WTC11 (cell line): ENCODE measurements at regions not wholly inside any gene's neighbourhood (a gene's known extent, or its start where the extent isn't known, plus 50 kb on each side); places are given as distances from the start of the nearest gene placed in this dataset.
"Not testable (repeated sequence)": the region's sequence is repeated elsewhere in the genome, so short reads cannot be mapped to it uniquely, and the experiment has no call there.

Experiments
- ATAC-seq: fragments of 200-7000 bp; cut with Tn5 transposase; 2 replicates; pipeline ENCODE4 v1.10.0; 2021; ENCODE audit warnings: mild to moderate bottlenecking, moderate library complexity
- CTCF ChIA-PET: fragments of 300-600 bp; sonication (Branson Sonifier 250); formaldehyde crosslinking; loops from one replicate; lab custom pipeline; 2021; ENCODE audit warnings: antibody characterized with exemption; lab: Charles Lee
- POLR2A ChIA-PET: fragments of 350-600 bp; sonication (Branson Sonifier 250); formaldehyde crosslinking; loops from one replicate; lab custom pipeline; 2021; ENCODE audit warnings: antibody characterized with exemption; lab: Charles Lee
- DNase-seq: peaks from one replicate; pipeline ENCODE4 v3.0.0; 2021; ENCODE audit warnings: low spot score
- H3K27ac Mint-ChIP-seq: 2 replicates; pipeline ENCODE4 v1.8.0; 2021; ENCODE audit warnings: mixed read lengths
- H3K27me3 Mint-ChIP-seq: 2 replicates; pipeline ENCODE4 v1.8.0; 2021; ENCODE audit warnings: low read depth, mild to moderate bottlenecking, moderate library complexity, mixed read lengths
- H3K36me3 Mint-ChIP-seq: 2 replicates; pipeline ENCODE4 v1.8.0; 2021; ENCODE audit warnings: mixed read lengths
- H3K4me1 Mint-ChIP-seq: 2 replicates; pipeline ENCODE4 v1.8.0; 2022; ENCODE audit warnings: mixed read lengths
- H3K4me3 Mint-ChIP-seq: 2 replicates; pipeline ENCODE4 v1.8.0; 2021; ENCODE audit warnings: mild to moderate bottlenecking, moderate library complexity, mixed read lengths
- H3K9me3 Mint-ChIP-seq: 2 replicates; pipeline ENCODE4 v1.8.0; 2021; ENCODE audit warnings: mixed read lengths
- ATF1 ChIP-seq: sonication (generic); formaldehyde crosslinking; IDR thresholded peaks from 2 replicates; pipeline ENCODE4 v1.8.1; 2023; ENCODE audit warnings: mild to moderate bottlenecking, moderate library complexity, missing genetic modification reagents
- CREM ChIP-seq: sonication (generic); formaldehyde crosslinking; IDR thresholded peaks from 2 replicates; pipeline ENCODE4 v1.8.1; 2022; ENCODE audit warnings: mild to moderate bottlenecking, missing genetic modification reagents, moderate library complexity
- EMX1 ChIP-seq: fragments of 250-450 bp; sonication (Bioruptor Pico); IDR thresholded peaks from 2 replicates; pipeline ENCODE4 v1.8.0; 2021; ENCODE audit warnings: mild to moderate bottlenecking
- RORB ChIP-seq: fragments of 250-450 bp; sonication (Bioruptor Pico); IDR thresholded peaks from 2 replicates; pipeline ENCODE4 v1.9.0; 2021; ENCODE audit warnings: mild to moderate bottlenecking
- TCF7 ChIP-seq: sonication (generic); formaldehyde crosslinking; IDR thresholded peaks from 2 replicates; pipeline ENCODE4 v1.8.0; 2022; ENCODE audit warnings: mild to moderate bottlenecking, low read depth, missing genetic modification reagents, moderate library complexity
- TEAD1 ChIP-seq: sonication (generic); formaldehyde crosslinking; IDR thresholded peaks from 2 replicates; pipeline ENCODE4 v1.8.0; 2022; ENCODE audit warnings: mild to moderate bottlenecking, missing genetic modification reagents
- ZNF138 ChIP-seq: sonication (generic); formaldehyde crosslinking; conservative IDR thresholded peaks from 2 replicates; pipeline ENCODE4 v1.8.1; 2022; ENCODE audit warnings: mild to moderate bottlenecking, moderate library complexity, missing genetic modification reagents
- ZNF263 ChIP-seq: sonication (generic); formaldehyde crosslinking; IDR thresholded peaks from 2 replicates; pipeline ENCODE4 v1.8.1; 2022; ENCODE audit warnings: low read depth, mild to moderate bottlenecking, moderate library complexity, missing genetic modification reagents
- ZNF416 ChIP-seq: fragments of 250-450 bp; sonication (Bioruptor Pico); IDR thresholded peaks from 2 replicates; pipeline ENCODE4 v1.9.0; 2021; ENCODE audit warnings: mild to moderate bottlenecking, inconsistent platforms
- TF ChIP-seq, protein P1 (sequence below): sonication (generic); formaldehyde crosslinking; IDR thresholded peaks from 2 replicates; pipeline ENCODE4 v1.8.1; 2022; ENCODE audit warnings: low read depth, missing genetic modification reagents, borderline replicate concordance
- TF ChIP-seq, protein P2 (sequence below): sonication (generic); formaldehyde crosslinking; IDR thresholded peaks from 2 replicates; pipeline ENCODE4 v1.8.1; 2023; ENCODE audit warnings: mild to moderate bottlenecking, missing genetic modification reagents
- TF ChIP-seq, protein P3 (sequence below): sonication (generic); formaldehyde crosslinking; IDR thresholded peaks from 2 replicates; pipeline ENCODE4 v1.8.1; 2022; ENCODE audit warnings: mild to moderate bottlenecking, moderate library complexity, missing genetic modification reagents
- TF ChIP-seq, protein P4 (sequence below): fragments of 250-450 bp; sonication (Bioruptor Pico); IDR thresholded peaks from 2 replicates; pipeline ENCODE4 v1.8.0; 2021; ENCODE audit warnings: mild to moderate bottlenecking
- TF ChIP-seq, protein P5 (sequence below): sonication (generic); formaldehyde crosslinking; IDR thresholded peaks from 2 replicates; pipeline ENCODE4 v1.8.0; 2022; ENCODE audit warnings: mild to moderate bottlenecking, missing genetic modification reagents
- TF ChIP-seq, protein P6 (sequence below): sonication (generic); formaldehyde crosslinking; IDR thresholded peaks from 2 replicates; pipeline ENCODE4 v1.8.1; 2023; ENCODE audit warnings: mild to moderate bottlenecking, missing genetic modification reagents, borderline replicate concordance
- TF ChIP-seq, protein P7 (sequence below): fragments of 250-450 bp; sonication (Bioruptor Pico); IDR thresholded peaks from 2 replicates; pipeline ENCODE4 v2.1.2; 2022; ENCODE audit warnings: mild to moderate bottlenecking, moderate library complexity
- TF ChIP-seq, protein P8 (sequence below): sonication (generic); formaldehyde crosslinking; IDR thresholded peaks from 2 replicates; pipeline ENCODE4 v1.8.0; 2022; ENCODE audit warnings: mild to moderate bottlenecking, missing genetic modification reagents
- TF ChIP-seq, protein P9 (sequence below): sonication (generic); formaldehyde crosslinking; IDR thresholded peaks from 2 replicates; pipeline ENCODE4 v1.8.1; 2022; ENCODE audit warnings: missing genetic modification reagents, borderline replicate concordance

DNA sequence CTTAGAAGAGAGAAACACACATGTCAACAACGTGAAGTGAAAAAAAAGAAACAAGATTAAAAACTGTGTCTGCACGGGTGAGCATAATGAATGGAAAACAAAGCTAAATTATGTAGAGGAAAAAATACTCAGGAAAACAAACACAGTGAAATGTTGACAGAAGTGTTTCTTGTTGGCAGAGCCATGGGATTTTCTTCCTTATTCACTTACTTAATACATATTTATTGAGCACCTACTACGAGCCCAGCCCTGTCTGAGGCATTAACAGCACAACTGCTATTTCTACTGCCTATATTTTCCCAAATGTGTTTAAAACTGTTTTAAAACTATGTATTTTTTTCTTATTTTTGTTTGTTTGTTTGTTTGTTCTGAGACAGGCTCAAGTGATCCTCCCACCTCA lies 69.9 kb downstream of the DIO3 start (continued):
- TF ChIP-seq, protein P1, sequence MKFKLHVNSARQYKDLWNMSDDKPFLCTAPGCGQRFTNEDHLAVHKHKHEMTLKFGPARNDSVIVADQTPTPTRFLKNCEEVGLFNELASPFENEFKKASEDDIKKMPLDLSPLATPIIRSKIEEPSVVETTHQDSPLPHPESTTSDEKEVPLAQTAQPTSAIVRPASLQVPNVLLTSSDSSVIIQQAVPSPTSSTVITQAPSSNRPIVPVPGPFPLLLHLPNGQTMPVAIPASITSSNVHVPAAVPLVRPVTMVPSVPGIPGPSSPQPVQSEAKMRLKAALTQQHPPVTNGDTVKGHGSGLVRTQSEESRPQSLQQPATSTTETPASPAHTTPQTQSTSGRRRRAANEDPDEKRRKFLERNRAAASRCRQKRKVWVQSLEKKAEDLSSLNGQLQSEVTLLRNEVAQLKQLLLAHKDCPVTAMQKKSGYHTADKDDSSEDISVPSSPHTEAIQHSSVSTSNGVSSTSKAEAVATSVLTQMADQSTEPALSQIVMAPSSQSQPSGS (CRISPR knock-in tag): no peak
- TF ChIP-seq, protein P2, sequence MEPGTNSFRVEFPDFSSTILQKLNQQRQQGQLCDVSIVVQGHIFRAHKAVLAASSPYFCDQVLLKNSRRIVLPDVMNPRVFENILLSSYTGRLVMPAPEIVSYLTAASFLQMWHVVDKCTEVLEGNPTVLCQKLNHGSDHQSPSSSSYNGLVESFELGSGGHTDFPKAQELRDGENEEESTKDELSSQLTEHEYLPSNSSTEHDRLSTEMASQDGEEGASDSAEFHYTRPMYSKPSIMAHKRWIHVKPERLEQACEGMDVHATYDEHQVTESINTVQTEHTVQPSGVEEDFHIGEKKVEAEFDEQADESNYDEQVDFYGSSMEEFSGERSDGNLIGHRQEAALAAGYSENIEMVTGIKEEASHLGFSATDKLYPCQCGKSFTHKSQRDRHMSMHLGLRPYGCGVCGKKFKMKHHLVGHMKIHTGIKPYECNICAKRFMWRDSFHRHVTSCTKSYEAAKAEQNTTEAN: no peak
- TF ChIP-seq, protein P3, sequence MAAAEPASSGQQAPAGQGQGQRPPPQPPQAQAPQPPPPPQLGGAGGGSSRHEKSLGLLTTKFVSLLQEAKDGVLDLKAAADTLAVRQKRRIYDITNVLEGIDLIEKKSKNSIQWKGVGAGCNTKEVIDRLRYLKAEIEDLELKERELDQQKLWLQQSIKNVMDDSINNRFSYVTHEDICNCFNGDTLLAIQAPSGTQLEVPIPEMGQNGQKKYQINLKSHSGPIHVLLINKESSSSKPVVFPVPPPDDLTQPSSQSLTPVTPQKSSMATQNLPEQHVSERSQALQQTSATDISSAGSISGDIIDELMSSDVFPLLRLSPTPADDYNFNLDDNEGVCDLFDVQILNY: no peak
- no peak for TF ChIP-seq RORB
- TF ChIP-seq, protein P4, sequence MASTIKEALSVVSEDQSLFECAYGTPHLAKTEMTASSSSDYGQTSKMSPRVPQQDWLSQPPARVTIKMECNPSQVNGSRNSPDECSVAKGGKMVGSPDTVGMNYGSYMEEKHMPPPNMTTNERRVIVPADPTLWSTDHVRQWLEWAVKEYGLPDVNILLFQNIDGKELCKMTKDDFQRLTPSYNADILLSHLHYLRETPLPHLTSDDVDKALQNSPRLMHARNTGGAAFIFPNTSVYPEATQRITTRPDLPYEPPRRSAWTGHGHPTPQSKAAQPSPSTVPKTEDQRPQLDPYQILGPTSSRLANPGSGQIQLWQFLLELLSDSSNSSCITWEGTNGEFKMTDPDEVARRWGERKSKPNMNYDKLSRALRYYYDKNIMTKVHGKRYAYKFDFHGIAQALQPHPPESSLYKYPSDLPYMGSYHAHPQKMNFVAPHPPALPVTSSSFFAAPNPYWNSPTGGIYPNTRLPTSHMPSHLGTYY (CRISPR knock-in tag): no peak
- TF ChIP-seq TEAD1 (CRISPR knock-in tag): no peak
- TF ChIP-seq, protein P5, sequence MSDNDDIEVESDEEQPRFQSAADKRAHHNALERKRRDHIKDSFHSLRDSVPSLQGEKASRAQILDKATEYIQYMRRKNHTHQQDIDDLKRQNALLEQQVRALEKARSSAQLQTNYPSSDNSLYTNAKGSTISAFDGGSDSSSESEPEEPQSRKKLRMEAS (CRISPR knock-in tag): no peak

DNA sequence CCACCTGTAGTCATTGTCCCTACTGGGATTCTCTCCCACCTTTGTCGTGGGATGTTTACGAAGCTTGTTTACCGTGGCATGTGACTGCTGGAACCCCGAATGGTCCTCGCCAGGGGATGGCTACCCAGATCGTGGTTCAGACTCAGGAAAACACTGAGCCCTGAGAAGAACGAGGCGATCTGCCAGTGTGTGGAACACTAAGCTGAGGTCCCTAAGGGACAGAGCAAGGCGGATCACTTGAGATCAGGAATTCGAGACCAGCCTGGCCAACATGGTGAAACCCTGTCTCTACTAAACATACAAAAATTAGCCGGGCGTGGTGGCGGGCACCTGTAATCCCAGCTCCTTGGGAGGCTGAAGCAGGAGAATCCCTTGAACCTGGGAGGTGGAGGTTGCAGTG lies 70.7 kb downstream of the DIO3 start:
- H3K4me3 Mint-ChIP-seq, H3K36me3 Mint-ChIP-seq, ATAC-seq, H3K9me3 Mint-ChIP-seq, H3K27ac Mint-ChIP-seq, DNase-seq, POLR2A ChIA-PET, H3K4me1 Mint-ChIP-seq: not testable (repeated sequence)
- CTCF ChIA-PET: interaction anchor here (0.7 kb wide), 1 partner anchor 106 kb away, joined by 3 read pairs; no protein-coding TSS in a partner anchor
- H3K27me3 Mint-ChIP-seq: peaks cover 23% of the 10 kb centered on the region

DNA sequence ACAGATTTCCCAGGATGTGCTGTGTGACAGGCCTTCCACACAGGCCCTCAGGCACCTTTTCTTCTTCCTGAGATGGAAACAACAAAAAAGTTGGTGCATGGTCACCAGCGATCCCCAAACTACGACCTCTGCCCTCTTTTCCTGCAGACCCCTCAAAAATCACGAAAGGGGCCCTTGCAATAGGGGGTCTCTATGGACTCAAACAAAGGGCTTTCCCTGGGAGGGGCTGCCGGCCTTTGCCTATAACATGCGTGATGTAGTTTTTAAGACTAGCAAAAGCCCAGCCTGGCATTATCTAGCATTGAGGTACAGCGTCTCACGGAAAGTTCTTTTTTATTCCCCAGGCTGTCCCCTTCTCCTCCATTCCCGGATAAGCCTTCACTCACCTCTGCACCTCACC lies 71.2 kb downstream of the DIO3 start:
- H3K4me1 Mint-ChIP-seq: no peaks in the 10 kb centered on the region
- ATAC-seq: no peak
- POLR2A ChIA-PET: no interaction called here
- TF ChIP-seq EMX1 (no peak), RORB (no peak)
- TF ChIP-seq, all 79 proteins: peak for 0
- H3K36me3 Mint-ChIP-seq: no peaks in the 10 kb centered on the region
- CTCF ChIA-PET: interaction anchor here (0.7 kb wide), 1 partner anchor 107 kb away, joined by 3 read pairs; no protein-coding TSS in a partner anchor
- no peaks in the 10 kb centered on the region for H3K9me3 Mint-ChIP-seq
- H3K27ac Mint-ChIP-seq: no peak overlapping the region
- DNase-seq: no peak
- H3K4me3 Mint-ChIP-seq: no peak overlapping the region
- H3K27me3 Mint-ChIP-seq: peaks cover 23% of the 10 kb centered on the region

DNA sequence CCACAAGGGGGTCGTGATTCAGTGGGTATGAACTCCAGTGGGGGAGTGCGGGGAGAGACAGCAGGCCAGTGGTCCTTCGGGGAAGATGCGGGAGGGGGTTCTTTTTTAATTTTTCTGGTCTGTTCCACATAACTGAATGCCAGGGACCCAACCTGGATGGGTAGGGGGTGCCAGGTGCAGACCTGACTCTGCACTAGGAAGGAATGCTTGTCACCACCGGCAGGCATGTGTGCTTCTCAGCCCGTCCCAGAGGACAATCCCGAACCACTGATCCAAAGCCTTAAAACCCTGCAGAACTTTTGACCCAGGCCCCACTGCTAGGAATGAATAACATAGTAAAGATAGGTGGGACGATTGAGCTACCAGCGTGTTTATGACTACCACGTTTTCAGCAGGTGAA lies 72.0 kb downstream of the DIO3 start:
- POLR2A ChIA-PET: no interaction called here
- TF ChIP-seq, protein P6, sequence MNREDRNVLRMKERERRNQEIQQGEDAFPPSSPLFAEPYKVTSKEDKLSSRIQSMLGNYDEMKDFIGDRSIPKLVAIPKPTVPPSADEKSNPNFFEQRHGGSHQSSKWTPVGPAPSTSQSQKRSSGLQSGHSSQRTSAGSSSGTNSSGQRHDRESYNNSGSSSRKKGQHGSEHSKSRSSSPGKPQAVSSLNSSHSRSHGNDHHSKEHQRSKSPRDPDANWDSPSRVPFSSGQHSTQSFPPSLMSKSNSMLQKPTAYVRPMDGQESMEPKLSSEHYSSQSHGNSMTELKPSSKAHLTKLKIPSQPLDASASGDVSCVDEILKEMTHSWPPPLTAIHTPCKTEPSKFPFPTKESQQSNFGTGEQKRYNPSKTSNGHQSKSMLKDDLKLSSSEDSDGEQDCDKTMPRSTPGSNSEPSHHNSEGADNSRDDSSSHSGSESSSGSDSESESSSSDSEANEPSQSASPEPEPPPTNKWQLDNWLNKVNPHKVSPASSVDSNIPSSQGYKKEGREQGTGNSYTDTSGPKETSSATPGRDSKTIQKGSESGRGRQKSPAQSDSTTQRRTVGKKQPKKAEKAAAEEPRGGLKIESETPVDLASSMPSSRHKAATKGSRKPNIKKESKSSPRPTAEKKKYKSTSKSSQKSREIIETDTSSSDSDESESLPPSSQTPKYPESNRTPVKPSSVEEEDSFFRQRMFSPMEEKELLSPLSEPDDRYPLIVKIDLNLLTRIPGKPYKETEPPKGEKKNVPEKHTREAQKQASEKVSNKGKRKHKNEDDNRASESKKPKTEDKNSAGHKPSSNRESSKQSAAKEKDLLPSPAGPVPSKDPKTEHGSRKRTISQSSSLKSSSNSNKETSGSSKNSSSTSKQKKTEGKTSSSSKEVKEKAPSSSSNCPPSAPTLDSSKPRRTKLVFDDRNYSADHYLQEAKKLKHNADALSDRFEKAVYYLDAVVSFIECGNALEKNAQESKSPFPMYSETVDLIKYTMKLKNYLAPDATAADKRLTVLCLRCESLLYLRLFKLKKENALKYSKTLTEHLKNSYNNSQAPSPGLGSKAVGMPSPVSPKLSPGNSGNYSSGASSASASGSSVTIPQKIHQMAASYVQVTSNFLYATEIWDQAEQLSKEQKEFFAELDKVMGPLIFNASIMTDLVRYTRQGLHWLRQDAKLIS (CRISPR knock-in tag): no peak
- TF ChIP-seq CREM (CRISPR knock-in tag): no peak
- TF ChIP-seq, protein P7, sequence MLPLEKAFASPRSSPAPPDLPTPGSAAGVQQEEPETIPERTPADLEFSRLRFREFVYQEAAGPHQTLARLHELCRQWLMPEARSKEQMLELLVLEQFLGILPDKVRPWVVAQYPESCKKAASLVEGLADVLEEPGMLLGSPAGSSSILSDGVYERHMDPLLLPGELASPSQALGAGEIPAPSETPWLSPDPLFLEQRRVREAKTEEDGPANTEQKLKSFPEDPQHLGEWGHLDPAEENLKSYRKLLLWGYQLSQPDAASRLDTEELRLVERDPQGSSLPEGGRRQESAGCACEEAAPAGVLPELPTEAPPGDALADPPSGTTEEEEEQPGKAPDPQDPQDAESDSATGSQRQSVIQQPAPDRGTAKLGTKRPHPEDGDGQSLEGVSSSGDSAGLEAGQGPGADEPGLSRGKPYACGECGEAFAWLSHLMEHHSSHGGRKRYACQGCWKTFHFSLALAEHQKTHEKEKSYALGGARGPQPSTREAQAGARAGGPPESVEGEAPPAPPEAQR (CRISPR knock-in tag): no peak
- TF ChIP-seq ZNF416 (CRISPR knock-in tag): no peak
- TF ChIP-seq, protein P8, sequence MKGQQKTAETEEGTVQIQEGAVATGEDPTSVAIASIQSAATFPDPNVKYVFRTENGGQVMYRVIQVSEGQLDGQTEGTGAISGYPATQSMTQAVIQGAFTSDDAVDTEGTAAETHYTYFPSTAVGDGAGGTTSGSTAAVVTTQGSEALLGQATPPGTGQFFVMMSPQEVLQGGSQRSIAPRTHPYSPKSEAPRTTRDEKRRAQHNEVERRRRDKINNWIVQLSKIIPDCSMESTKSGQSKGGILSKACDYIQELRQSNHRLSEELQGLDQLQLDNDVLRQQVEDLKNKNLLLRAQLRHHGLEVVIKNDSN (CRISPR knock-in tag): no peak
- TF ChIP-seq, protein P9, sequence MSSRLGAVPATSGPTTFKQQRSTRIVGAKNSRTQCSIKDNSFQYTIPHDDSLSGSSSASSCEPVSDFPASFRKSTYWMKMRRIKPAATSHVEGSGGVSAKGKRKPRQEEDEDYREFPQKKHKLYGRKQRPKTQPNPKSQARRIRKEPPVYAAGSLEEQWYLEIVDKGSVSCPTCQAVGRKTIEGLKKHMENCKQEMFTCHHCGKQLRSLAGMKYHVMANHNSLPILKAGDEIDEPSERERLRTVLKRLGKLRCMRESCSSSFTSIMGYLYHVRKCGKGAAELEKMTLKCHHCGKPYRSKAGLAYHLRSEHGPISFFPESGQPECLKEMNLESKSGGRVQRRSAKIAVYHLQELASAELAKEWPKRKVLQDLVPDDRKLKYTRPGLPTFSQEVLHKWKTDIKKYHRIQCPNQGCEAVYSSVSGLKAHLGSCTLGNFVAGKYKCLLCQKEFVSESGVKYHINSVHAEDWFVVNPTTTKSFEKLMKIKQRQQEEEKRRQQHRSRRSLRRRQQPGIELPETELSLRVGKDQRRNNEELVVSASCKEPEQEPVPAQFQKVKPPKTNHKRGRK (CRISPR knock-in tag): no peak
- TF ChIP-seq ATF1 (CRISPR knock-in tag): no peak
- no peak for TF ChIP-seq TCF7 (CRISPR knock-in tag)
- no peak for TF ChIP-seq ZNF138
- no peak for TF ChIP-seq ZNF263 (CRISPR knock-in tag)

More for the DNA sequence above, 72.0 kb downstream of the DIO3 start:
- no peak for DNase-seq
- H3K9me3 Mint-ChIP-seq: no peaks in the 10 kb centered on the region
- no peaks in the 10 kb centered on the region for H3K36me3 Mint-ChIP-seq
- H3K27ac Mint-ChIP-seq: no peak overlapping the region
- CTCF ChIA-PET: no interaction called here
- no peak for ATAC-seq
- H3K27me3 Mint-ChIP-seq: peaks cover 20% of the 10 kb centered on the region
- H3K4me3 Mint-ChIP-seq: no peak overlapping the region
- H3K4me1 Mint-ChIP-seq: no peaks in the 10 kb centered on the region
